ENCODE measurements at regions not wholly inside any gene's neighbourhood (a gene's known extent, or its start where the extent isn't known, plus 50 kb on each side); places are given as distances from the start of the nearest gene placed in this dataset.

DNA sequence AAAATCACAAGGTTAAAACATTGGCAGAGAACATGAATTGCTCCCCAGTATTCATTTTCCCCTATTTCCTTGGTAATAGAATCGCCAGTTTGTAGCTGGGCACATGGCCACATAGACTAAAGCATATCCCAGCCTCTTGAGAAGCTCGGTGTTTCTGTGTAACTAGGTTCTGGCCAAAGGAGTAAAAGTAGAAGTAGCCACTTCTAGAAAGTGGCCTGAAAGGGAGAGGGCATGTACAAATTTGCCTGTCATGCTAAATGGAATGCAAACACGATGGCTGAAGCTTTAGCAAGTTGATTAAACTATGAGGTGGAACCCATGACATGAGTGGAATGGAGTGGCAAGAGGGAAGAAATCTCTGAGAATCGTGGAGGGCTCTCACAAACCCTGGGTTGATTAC lies 173.7 kb upstream of the EGLN3 start:
- TF ChIP-seq JUN (CRISPR knock-in tag; IDR thresholded peaks at IDR 0.05) (no peak), FOXK1 (CRISPR knock-in tag; IDR thresholded peaks at IDR 0.05) (no peak), CREB1 (CRISPR knock-in tag; IDR thresholded peaks at IDR 0.05) (no peak), SP1 (CRISPR knock-in tag; conservative IDR thresholded peaks at IDR 0.05) (no peak), SMAD3 (CRISPR knock-in tag; IDR thresholded peaks at IDR 0.05; ENCODE audit: borderline replicate concordance) (no peak), ZNF232 (CRISPR knock-in tag; IDR thresholded peaks at IDR 0.05) (no peak), ZNF138 (CRISPR knock-in tag; conservative IDR thresholded peaks at IDR 0.05) (no peak), NFYB (CRISPR knock-in tag; conservative IDR thresholded peaks at IDR 0.05; ENCODE audit: low read depth) (no peak)
- TF ChIP-seq, protein P1, sequence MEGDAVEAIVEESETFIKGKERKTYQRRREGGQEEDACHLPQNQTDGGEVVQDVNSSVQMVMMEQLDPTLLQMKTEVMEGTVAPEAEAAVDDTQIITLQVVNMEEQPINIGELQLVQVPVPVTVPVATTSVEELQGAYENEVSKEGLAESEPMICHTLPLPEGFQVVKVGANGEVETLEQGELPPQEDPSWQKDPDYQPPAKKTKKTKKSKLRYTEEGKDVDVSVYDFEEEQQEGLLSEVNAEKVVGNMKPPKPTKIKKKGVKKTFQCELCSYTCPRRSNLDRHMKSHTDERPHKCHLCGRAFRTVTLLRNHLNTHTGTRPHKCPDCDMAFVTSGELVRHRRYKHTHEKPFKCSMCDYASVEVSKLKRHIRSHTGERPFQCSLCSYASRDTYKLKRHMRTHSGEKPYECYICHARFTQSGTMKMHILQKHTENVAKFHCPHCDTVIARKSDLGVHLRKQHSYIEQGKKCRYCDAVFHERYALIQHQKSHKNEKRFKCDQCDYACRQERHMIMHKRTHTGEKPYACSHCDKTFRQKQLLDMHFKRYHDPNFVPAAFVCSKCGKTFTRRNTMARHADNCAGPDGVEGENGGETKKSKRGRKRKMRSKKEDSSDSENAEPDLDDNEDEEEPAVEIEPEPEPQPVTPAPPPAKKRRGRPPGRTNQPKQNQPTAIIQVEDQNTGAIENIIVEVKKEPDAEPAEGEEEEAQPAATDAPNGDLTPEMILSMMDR (IDR thresholded peaks at IDR 0.05): no peak
- TF ChIP-seq, protein P2, sequence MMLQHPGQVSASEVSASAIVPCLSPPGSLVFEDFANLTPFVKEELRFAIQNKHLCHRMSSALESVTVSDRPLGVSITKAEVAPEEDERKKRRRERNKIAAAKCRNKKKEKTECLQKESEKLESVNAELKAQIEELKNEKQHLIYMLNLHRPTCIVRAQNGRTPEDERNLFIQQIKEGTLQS (CRISPR knock-in tag; conservative IDR thresholded peaks at IDR 0.05): no peak
- TF ChIP-seq, protein P3, sequence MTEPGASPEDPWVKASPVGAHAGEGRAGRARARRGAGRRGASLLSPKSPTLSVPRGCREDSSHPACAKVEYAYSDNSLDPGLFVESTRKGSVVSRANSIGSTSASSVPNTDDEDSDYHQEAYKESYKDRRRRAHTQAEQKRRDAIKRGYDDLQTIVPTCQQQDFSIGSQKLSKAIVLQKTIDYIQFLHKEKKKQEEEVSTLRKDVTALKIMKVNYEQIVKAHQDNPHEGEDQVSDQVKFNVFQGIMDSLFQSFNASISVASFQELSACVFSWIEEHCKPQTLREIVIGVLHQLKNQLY (CRISPR knock-in tag; IDR thresholded peaks at IDR 0.05): no peak
- TF ChIP-seq, protein P4, sequence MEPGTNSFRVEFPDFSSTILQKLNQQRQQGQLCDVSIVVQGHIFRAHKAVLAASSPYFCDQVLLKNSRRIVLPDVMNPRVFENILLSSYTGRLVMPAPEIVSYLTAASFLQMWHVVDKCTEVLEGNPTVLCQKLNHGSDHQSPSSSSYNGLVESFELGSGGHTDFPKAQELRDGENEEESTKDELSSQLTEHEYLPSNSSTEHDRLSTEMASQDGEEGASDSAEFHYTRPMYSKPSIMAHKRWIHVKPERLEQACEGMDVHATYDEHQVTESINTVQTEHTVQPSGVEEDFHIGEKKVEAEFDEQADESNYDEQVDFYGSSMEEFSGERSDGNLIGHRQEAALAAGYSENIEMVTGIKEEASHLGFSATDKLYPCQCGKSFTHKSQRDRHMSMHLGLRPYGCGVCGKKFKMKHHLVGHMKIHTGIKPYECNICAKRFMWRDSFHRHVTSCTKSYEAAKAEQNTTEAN (CRISPR knock-in tag; IDR thresholded peaks at IDR 0.05): no peak
- TF ChIP-seq, protein P5, sequence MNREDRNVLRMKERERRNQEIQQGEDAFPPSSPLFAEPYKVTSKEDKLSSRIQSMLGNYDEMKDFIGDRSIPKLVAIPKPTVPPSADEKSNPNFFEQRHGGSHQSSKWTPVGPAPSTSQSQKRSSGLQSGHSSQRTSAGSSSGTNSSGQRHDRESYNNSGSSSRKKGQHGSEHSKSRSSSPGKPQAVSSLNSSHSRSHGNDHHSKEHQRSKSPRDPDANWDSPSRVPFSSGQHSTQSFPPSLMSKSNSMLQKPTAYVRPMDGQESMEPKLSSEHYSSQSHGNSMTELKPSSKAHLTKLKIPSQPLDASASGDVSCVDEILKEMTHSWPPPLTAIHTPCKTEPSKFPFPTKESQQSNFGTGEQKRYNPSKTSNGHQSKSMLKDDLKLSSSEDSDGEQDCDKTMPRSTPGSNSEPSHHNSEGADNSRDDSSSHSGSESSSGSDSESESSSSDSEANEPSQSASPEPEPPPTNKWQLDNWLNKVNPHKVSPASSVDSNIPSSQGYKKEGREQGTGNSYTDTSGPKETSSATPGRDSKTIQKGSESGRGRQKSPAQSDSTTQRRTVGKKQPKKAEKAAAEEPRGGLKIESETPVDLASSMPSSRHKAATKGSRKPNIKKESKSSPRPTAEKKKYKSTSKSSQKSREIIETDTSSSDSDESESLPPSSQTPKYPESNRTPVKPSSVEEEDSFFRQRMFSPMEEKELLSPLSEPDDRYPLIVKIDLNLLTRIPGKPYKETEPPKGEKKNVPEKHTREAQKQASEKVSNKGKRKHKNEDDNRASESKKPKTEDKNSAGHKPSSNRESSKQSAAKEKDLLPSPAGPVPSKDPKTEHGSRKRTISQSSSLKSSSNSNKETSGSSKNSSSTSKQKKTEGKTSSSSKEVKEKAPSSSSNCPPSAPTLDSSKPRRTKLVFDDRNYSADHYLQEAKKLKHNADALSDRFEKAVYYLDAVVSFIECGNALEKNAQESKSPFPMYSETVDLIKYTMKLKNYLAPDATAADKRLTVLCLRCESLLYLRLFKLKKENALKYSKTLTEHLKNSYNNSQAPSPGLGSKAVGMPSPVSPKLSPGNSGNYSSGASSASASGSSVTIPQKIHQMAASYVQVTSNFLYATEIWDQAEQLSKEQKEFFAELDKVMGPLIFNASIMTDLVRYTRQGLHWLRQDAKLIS (CRISPR knock-in tag; IDR thresholded peaks at IDR 0.05; ENCODE audit: borderline replicate concordance): no peak
